H1 (cell line): ENCODE measurements at regions not wholly inside any gene's neighbourhood (a gene's known extent, or its start where the extent isn't known, plus 50 kb on each side); places are given as distances from the start of the nearest gene placed in this dataset.

Experiments used
- CBX5 ChIP-seq: fragments of 300-800, 300-1000 bp; sonication (generic); IDR thresholded peaks from 2 replicates; pipeline ENCODE4 v1.7.1; 2016; ENCODE audit warnings: antibody characterized with exemption, low read length, low read depth
- PHF8 ChIP-seq: fragments of 200-600 bp; sonication (generic); conservative IDR thresholded peaks from 2 replicates; pipeline ENCODE4 v1.7.1; 2012; ENCODE audit warnings: low read depth, mild to moderate bottlenecking, inconsistent platforms, low read length, moderate library complexity

- TF ChIP-seq PHF8 (no peak), CBX5 (no peak)
Measured at GRCh38 chr9:12232836-12233235, 460.3 kb upstream of the TYRP1 start (continued).
